ENCODE measurements at regions not wholly inside any gene's neighbourhood (a gene's known extent, or its start where the extent isn't known, plus 50 kb on each side); places are given as distances from the start of the nearest gene placed in this dataset.

DNA sequence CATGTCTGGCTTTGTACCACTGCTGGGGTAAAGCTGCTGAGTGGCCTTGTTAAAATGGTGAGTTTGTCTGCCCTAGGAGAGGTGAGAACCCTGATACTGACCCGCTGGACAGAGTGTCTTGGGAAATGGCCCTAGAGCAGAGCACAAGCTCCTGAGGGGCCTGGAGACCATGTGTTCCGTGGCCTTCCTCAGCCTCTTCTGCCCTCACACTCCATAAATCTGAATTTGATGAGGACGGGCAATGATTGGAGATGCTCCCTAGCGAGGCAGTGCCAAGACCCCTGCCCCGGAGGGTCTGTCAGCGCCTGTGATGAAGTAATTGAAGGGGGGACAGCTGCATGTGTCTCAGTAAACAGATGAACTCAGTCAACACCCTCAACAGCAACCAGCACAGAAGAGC is 54.1 kb downstream of the KCNA5 start:
- no peak for TF ChIP-seq CTCF (IDR thresholded peaks at IDR 0.05; ENCODE audit: extremely low read depth in 1 of 2, insufficient read depth in 1 of 2, low read depth in 1 of 2, low read length in 2 of 2)
- TF ChIP-seq POLR2AphosphoS5 (IDR thresholded peaks at IDR 0.05; ENCODE audit: insufficient read depth, low read depth, low read length) = no peak
- no peak for TF ChIP-seq POLR2A (IDR thresholded peaks at IDR 0.05; ENCODE audit: low read depth, low read length)

Data from endothelial cell of umbilical vein (primary cell).